Neural cell (in vitro differentiated cells): ENCODE measurements at regions not wholly inside any gene's neighbourhood (a gene's known extent, or its start where the extent isn't known, plus 50 kb on each side); places are given as distances from the start of the nearest gene placed in this dataset.

Source experiments
- EZH2 ChIP-seq: fragments of 200-600, 300-800 bp; shearing (Covaris generic), sonication (generic); IDR thresholded peaks from 2 replicates; pipeline ENCODE4 v1.6.1; 2014; ENCODE audit warnings: antibody characterized with exemption, low read length, borderline replicate concordance, mild to moderate bottlenecking; ENCODE audit not compliant: insufficient read depth, poor library complexity, severe bottlenecking
- TF ChIP-seq, protein P1 (sequence below): IDR thresholded peaks from 2 replicates; pipeline ENCODE4 v1.6.1; 2012; ENCODE audit warnings: borderline replicate concordance

- TF ChIP-seq, protein P1, sequence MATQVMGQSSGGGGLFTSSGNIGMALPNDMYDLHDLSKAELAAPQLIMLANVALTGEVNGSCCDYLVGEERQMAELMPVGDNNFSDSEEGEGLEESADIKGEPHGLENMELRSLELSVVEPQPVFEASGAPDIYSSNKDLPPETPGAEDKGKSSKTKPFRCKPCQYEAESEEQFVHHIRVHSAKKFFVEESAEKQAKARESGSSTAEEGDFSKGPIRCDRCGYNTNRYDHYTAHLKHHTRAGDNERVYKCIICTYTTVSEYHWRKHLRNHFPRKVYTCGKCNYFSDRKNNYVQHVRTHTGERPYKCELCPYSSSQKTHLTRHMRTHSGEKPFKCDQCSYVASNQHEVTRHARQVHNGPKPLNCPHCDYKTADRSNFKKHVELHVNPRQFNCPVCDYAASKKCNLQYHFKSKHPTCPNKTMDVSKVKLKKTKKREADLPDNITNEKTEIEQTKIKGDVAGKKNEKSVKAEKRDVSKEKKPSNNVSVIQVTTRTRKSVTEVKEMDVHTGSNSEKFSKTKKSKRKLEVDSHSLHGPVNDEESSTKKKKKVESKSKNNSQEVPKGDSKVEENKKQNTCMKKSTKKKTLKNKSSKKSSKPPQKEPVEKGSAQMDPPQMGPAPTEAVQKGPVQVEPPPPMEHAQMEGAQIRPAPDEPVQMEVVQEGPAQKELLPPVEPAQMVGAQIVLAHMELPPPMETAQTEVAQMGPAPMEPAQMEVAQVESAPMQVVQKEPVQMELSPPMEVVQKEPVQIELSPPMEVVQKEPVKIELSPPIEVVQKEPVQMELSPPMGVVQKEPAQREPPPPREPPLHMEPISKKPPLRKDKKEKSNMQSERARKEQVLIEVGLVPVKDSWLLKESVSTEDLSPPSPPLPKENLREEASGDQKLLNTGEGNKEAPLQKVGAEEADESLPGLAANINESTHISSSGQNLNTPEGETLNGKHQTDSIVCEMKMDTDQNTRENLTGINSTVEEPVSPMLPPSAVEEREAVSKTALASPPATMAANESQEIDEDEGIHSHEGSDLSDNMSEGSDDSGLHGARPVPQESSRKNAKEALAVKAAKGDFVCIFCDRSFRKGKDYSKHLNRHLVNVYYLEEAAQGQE = no peak
- no peak for TF ChIP-seq EZH2
These were observed 183.0 kb downstream of the KCTD12 start for GRCh38 chr13:76703216-76703615.
